Stimulated activated CD8-positive, alpha-beta memory T cell treated with anti-CD3 and anti-CD28 coated beads, Interleukin-7, amount 100 ng/mL, for 48 hours (primary cell): ENCODE measurements at regions not wholly inside any gene's neighbourhood (a gene's known extent, or its start where the extent isn't known, plus 50 kb on each side); places are given as distances from the start of the nearest gene placed in this dataset.
"Not testable (repeated sequence)": the region's sequence is repeated elsewhere in the genome, so short reads cannot be mapped to it uniquely, and the experiment has no call there.

Experiments used
- DNase-seq, 2 donors: peaks; one replicate each; pipeline ENCODE4 v3.0.0-alpha.2; 2020; ENCODE audit warnings: low read depth in 1 of 2; ENCODE audit errors: extremely low read depth in 1 of 2

DNA sequence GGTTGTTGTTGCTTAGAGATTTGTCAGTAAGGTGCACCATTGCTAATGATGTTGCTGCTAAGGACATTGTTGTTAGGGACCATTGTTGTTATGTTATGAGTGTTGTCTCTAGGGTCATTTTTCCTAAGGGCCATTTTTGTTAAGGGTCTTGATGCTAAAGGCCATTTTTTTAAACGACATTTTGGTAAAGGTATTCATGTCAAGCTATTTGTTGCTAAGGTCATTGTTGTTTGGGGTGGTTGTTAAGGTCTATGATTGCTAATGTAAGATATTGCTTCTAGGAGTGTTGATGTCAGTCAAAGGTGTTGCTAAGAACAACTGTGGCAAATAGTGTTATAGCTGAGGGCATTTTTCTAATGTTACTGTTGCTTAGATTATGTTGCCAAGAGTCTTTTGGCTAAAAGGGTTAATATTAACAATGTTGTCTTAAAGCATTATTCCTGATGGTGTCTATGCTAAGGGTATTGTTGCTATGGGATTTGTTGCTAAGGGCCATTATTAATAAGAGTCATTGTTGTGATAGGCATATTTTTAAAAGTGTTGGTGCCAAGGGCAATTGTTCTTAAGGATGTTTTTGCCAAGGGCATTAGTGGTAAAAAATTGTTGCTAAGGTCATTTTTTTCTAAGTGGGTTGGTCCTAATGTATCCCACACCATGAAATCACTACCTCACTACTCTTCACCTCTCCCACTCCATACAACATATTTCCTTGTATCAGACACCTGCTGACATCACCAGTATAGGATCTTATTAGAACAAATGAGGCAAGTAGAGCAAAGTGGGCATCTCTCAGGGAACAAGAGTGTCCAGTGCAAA lies 56.2 kb downstream of the SPATA31A6 start:
- not testable (repeated sequence) for DNase-seq

DNA sequence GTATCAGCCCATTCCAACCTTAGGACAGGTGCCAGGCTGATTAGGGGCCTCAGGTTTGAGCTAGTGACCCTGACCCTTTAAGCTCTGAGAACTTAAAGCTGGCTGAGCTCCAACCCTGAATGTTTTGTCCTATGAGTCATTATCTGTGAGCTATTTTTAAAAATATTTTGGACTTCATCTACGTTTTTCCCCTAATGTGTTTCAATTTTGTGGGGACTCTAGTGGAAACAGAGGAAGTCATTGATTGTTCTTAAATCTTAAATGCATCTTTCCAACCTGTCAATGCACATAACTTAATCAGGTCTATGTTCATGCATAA lies 56.8 kb downstream of the SPATA31A6 start:
- not testable (repeated sequence) for DNase-seq

DNA sequence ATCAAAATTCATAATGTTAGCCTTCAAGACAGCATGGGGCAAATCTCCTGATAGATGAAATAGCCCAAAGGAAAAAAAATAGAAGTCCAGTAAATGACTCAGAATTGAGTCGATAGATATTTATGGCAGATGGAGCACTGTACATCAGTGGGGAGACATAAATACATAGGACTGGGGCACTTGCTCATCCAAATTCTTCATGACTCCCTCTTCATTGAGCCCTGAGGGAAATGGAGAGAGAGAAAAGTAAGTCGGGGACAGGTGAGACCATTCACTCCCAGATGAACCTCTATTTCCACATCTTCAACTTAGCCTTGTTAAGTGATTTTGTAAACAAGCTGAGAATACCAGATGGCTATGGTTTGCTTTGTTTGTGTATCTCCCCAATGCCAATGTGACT lies 59.8 kb downstream of the SPATA31A6 start:
- DNase-seq = not testable (repeated sequence)

DNA sequence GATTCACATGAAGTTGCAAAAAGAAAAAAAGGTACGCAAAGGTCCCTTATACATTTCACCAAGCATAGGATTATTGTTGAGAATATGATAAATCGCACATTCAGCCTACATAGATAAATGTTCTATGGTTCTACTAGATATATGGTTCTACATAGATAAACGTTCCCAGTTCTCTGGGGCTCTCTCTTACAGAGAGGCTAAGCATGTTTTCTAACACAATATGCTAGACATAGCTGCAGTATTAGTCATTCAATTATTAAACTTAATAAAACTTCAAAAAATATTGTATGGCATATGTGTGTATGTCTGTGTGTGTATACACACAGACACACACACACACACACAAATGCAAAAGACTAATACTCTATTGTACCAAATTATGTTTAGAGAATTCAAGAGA lies 60.4 kb downstream of the SPATA31A6 start:
- DNase-seq = not testable (repeated sequence)

DNA sequence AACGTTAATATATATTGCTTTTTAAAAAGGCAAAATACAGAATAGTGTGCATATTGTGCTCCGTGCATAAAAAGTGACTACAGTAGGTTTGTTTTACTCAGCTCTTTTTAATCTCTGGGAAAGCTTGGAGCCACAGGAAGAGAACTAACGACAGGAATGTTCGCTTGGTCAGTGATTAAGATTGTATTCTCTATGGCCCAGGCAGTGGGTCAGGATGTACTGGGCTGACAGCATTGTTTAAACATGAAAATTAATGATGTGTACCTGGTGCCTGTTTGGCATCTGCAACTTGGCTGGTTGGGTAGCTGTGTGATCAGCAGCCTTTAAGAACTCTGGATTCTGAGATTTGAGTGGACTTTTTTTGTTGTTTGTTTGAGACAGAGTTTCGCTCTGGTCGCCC lies 85.3 kb downstream of the SPATA31A6 start:
- not testable (repeated sequence) for DNase-seq

DNA sequence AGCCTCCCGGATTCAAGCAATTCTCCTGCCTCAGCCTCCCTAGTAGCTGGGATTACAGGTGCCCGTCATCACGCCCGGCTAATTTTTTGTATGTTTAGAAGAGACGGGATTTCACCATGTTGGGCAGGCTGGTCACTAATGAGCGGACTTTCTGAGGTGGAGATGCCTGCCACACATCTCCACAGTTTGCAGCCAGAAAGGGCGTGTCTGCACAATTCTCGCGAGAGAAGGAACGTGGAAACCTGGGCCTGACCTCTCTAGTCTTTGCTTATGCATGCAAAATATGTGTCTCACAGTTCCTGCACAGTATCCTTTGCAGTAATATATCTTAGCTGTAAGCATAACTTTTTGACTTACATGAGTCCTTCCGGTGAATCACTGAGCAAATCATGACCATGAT lies 85.7 kb downstream of the SPATA31A6 start:
- DNase-seq = not testable (repeated sequence)

DNA sequence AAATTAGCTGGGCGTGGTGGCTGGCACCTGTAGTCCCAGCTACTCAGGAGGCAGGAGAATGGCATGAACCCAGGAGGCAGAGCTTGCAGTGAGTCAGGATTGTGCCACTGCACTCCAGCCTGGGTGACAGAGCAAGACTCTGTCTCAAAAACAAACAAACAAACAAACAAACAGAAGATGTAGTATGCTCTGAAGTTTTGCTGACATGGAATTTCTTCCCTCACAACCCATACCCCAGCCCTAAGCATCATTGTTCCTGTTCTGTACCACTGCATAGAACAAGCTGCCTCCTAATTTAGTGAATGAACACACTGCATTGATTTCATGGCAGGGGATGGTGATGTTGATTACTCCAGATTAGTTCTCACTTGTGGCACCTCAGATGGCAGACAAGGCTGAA lies 89.7 kb downstream of the SPATA31A6 start:
- DNase-seq = not testable (repeated sequence)

DNA sequence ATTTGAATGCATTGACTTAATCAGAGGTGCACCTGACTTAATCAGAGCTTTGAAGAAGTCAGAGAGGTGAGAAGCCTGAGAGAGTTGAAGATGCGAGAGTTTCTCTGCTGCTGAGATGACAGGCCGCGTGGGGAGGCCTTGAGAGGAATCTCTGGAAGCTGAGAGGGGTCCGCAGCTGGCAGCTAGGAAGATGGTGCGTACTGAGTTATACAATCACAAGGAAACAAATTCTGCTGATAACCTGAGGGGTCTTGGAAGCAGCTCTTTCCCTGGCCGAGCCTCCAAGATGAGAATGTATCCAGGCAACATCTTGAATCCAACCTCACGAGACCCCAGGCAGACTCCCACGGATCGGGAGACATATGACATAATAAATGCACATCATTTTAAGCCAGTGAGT lies 91.7 kb downstream of the SPATA31A6 start:
- DNase-seq = no peak

DNA sequence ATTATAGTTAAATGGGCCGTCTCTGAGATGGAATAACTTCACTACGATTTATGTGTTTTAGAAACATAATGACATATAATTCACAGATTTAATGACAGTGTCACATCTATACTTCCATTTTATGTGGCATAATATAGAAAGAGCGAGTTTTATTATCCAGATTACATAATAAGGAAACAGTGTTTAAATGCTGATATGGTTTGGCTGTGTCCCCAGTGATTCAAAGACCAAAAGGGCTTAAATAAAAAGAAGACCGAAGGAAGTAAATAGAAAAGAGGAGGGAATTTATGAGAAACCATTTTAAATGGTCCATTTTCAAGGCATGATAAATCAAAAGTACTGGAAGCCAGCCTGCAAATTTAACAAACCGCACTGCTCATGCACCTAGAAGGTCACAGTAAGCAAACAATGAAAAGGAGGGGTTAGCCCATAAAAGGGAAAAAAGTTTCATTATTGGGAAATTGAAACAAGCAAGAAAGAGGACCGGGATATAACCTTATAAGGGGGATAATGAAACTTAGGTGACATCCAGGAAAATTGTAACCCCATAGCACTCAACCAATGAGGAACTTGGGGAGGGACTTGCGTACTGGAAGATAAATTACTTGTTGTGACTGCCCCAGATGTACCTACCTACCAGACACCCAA lies 99.2 kb downstream of the SPATA31A6 start:
- DNase-seq = not testable (repeated sequence)

DNA sequence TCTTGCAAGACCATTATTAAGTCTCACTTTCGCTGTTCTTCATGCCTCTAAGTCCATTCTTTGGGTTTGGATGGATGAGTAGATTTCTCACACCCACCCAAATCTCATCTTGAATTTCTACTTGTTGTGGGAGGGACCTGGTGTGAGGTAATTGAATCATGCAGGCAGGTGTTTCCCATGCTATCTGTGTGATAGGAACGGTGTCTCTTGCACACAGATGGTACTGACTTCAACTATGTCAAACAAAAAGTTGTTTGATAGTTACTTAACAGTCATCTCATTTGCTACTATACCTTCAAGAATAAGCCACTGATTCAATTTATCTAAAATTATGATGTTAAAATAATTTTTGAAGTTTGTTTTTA lies 99.7 kb downstream of the SPATA31A6 start:
- DNase-seq = not testable (repeated sequence)

DNA sequence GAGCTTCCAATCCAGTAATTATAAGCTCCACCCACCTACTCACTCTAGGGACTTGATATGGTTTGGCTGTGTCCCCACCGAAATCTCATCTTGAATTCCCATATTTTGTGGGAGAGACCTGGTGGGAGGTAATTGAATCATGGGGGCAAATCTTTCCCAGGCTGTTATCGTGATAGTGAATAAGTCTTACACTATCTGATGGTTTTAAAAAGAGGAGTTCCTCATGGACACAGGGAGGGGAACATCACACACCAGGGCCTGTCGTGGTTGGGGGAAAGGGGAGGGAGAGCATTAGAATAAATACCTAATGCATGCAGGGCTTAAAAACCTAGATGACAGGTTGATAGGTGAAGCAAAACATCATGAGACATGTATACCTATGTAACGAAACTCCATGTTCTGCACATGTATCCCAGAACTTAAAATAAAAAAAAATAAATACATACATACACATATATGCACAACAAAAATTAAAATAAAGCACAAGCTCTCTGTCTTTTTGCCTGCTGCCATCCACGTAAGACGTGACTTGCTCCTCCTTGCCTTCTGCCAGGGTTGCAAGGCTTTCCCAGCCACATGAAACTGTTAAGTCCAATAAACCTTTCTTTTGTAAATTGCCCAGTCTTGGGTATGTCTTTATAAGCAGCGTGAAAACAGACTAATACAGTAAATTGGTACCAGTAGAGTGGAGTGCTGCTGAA lies 102.8 kb downstream of the SPATA31A6 start:
- DNase-seq = not testable (repeated sequence)

DNA sequence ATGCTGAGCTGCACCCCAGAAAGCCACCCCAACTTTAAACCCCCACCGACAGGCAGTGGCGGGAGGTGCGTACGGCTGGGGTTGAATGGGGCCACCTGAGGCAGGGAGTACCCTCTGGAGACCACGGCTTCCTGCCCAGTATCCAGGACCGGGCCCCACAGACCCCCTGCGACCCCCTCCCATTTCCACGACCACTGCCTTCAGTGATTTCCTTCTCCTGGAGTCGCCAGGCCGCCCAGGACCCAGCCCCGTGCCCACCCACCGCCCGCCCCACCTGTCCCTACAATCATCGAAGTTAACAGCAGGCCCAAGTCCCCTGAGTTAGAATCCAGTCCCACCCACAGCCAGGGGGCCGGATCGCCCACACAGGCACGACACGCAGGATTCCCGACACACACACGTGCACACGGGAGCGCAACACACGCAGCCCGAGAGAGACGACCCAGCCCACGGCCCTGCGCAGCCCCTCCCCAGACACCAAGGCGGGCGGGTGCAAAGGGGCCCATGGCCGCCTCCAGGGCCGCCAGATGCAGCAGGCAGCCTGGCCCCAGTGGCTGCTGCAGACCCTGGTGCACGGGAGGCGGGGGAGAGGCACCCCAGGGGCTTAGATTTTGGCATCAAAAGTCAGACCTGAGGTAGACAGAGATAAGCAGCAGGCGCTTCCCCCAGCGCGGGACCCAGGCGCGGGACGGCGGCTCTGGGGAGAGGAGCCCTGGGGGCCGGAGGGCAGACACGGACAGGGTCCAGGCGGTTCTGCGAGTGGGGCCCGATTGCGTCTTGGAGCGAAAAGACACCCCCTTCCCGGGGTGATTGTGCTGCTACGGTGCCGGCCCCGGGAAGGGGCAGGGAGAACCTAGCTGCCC lies 104.8 kb downstream of the SPATA31A6 start:
- DNase-seq = not testable (repeated sequence)

DNA sequence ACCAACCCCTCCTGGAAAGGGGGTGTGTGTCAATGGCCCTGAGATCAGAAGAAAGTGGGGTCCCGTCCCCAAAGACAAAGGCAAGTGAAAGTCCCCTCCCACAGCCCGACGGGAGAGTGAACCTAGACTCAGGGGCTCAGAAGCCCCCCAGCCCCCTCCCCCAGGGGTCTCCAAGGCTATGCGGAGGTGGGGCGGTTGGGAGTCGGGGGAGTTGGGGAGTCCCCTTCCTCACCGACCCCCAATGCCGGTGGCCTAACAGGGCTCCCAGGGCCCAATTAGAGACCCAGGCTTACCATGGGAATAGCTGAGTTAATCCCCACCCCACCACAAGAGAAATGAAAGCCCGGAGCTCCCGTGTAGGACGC lies 105.4 kb downstream of the SPATA31A6 start:
- DNase-seq = not testable (repeated sequence)

DNA sequence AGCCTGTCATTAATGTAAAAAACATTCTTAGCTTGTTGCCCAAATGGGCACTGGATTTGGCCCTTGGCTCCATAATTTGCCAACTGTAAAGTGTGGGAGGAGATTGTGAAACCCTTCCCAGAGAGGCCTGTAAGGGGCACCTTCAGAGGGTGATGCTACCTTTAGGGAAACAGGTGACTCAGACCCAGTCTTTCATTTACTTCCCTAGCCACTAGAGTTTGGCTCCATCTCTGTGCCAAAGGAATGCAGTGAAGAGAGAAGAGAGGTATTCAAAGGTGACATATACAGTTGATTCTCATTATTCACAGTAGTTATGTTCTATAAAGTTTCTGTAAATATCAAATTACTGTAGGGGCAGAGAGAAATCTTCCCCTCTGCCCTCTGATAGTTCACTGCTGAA lies 116.7 kb downstream of the SPATA31A6 start:
- DNase-seq = not testable (repeated sequence)

DNA sequence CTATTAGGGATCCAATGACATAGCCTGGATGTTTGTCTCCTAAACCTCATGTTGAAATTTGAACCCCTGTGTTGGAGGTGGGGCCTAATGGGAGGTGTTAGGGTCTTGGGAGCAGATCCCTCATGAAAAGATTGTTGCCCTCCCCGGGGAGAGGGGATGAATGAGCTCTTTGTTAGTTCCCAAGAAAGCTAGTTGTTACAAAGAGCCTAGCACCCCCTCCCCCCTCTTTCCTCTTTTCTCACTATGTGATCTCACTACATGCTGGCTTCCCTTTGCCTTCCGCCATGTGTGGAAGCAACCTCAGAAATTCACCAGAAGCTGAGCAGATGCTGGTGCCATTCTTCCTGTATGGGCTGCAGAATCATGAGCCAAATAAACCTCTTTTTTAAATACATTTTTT lies 123.2 kb downstream of the SPATA31A6 start:
- not testable (repeated sequence) for DNase-seq

DNA sequence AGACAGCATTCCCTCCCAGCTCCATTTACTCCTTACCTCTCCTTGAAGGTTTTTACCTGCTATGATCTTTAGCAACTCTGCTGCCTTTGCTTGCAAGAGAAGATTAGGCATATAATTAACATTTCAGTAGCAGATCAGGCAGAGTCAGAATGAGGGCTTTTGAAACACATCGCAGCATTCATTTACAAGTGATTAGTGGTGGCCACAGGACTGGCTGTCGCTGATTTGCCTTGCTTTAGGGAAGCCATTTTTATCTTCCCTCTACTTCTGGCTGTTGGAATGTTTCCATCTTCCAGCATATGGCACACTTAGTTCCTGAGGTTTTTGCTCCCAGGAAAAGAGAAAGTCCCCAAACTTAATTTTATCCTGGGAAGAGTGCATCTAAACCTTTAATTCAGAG lies 124.0 kb downstream of the SPATA31A6 start:
- DNase-seq = not testable (repeated sequence)

DNA sequence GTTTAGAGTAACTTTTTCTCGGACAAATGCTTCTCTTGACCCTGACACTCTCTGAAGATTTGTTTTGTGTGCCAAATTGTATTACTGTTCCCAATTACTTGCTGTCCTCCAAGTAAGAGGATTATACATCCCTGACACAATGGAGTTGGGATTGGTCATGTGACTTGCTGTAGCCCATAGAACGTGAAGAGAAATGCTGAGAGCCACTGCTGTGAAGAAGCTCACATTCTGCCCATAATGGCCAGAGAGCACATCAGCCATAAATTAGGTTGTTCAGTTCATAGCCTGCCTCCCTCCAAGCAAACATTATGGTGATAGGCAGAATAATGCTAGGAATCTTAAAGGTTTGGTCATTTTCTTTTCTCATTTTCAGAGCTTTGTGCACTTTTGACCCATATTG lies 127.5 kb downstream of the SPATA31A6 start:
- not testable (repeated sequence) for DNase-seq

DNA sequence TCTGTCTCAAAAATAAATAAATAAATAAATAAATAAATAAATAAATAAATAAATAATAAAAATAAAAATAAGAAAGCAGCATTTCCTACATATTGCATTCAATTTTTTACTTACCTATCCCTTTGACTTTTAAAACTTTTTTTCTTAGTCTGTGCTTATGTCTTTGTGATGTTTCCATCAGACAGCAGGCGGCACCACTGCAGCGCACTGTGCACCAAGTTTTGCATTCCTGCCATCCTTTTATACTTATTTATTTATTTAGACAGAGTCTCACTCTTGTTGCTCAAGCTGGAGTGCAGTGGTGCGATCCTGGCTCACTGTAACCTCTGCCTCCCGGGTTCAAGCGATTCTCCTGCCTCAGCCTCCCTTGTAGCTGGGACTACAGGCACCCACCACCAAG lies 132.6 kb downstream of the SPATA31A6 start:
- not testable (repeated sequence) for DNase-seq

DNA sequence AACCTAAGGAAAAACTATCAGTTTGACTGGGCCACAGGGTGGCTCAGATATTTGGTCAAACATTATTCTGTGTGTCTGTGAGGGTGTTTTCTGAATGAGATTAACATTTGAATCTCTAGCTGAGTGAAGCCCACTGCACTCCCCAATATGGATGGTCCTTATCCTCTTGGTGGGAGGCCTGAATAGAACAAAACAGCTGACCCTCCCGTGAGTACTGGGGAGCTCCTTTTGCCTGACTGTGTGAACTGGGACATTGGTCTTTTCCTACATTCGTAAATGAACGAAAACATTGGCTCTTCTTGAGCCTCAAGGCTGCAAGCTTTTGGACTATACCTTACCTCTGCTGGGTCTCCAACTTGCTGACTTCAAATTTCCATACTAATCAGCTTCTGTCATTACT lies 134.2 kb downstream of the SPATA31A6 start:
- not testable (repeated sequence) for DNase-seq

DNA sequence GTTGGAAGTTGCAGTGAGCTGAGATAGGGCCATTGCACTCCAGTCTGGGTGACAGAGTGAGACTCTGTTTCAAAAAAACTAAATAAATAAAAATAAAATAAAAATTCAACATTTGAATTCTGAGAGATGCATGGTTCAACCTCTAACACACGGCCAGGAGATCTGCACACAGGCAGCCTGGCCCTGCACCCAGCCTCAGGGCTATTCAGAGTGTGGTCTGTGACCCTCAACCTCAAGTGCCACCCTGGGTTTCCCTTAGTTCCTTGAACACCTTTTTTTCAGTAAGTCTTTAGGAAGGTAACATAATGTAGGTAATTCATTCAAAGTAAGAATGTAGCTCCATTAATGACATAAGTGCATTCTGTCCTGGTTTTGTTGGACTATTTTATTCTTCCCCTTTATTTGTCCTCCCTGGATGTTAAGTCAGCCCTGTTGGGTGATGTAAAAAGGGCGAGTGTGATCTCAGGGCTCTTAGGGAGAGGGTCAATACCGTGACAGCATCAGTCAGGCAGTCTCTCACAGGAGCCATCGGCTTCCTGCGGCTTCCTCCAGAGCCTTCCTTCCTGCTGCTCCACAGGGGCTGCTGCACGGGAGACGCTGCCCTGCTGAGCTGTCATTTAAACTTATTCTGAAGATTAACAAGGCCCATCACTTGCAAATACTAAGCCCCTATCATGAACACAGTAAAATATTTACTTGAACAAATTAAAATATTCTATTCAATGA lies 139.8 kb downstream of the SPATA31A6 start:
- DNase-seq = not testable (repeated sequence)
